Mucosa of stomach (tissue), 1 donor: ENCODE measurements at regions not wholly inside any gene's neighbourhood (a gene's known extent, or its start where the extent isn't known, plus 50 kb on each side); places are given as distances from the start of the nearest gene placed in this dataset.
"Not testable (repeated sequence)": the region's sequence is repeated elsewhere in the genome, so short reads cannot be mapped to it uniquely, and the experiment has no call there.

Source experiments
- H3K27me3 ChIP-seq: one replicate; pipeline ENCODE4 v1.7.0; 2013; ENCODE audit warnings: mild to moderate bottlenecking, low read length; ENCODE audit not compliant: control insufficient read depth, insufficient read depth
- H3K36me3 ChIP-seq: one replicate; pipeline ENCODE4 v1.7.0; 2013; ENCODE audit warnings: low read length; ENCODE audit not compliant: control insufficient read depth, insufficient read depth
- H3K4me1 ChIP-seq: one replicate; pipeline ENCODE4 v1.7.0; 2013; ENCODE audit warnings: mild to moderate bottlenecking, low read length; ENCODE audit not compliant: control insufficient read depth, insufficient read depth
- H3K4me3 ChIP-seq: one replicate; pipeline ENCODE4 v1.7.0; 2013; ENCODE audit warnings: low read length
- H3K9ac ChIP-seq: one replicate; pipeline ENCODE4 v1.7.0; 2013; ENCODE audit warnings: mild to moderate bottlenecking, low read length, moderate library complexity
- H3K9me3 ChIP-seq: one replicate; pipeline ENCODE4 v1.7.0; 2013; ENCODE audit warnings: mild to moderate bottlenecking, low read length, moderate library complexity; ENCODE audit not compliant: control insufficient read depth
- donor health status: Pancreatic carcinoma.

DNA sequence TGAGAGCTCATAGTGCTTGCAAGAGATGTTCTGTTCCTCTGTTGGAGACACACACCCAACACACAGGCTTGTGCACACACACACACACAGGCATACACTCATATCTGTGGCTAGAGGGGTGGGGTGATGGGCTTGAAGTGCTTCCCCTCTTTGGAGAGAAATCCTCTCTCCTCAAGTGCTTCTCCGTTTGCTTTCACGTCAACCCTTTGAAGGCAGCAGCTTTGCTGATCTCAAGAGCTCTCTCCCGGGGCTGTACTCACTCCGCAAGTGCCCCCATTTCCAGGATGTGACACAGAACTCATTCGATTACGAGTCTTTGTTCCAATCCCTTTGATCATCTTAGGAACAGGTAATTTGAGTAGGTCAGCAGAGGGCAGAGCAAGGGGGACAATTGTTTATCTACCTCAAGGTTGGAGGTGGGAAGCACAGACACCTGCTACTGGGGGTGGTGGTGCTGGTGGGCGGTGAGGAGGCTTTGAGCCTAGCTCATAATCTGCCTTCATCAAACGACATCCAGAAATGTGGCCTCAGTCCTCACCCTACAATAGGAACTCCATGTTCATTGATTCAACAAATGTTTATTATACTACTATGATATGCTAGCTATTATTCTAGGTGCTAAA, 529.8 kb upstream of the CADM1 start:
- Histone ChIP-seq H3K9me3 (no peaks in the 10 kb centered on the region), H3K4me3 (no peak overlapping the region), H3K4me1 (no peaks in the 10 kb centered on the region), H3K36me3 (no peaks in the 10 kb centered on the region), H3K27me3 (no peaks in the 10 kb centered on the region), H3K9ac (no peak overlapping the region)

DNA sequence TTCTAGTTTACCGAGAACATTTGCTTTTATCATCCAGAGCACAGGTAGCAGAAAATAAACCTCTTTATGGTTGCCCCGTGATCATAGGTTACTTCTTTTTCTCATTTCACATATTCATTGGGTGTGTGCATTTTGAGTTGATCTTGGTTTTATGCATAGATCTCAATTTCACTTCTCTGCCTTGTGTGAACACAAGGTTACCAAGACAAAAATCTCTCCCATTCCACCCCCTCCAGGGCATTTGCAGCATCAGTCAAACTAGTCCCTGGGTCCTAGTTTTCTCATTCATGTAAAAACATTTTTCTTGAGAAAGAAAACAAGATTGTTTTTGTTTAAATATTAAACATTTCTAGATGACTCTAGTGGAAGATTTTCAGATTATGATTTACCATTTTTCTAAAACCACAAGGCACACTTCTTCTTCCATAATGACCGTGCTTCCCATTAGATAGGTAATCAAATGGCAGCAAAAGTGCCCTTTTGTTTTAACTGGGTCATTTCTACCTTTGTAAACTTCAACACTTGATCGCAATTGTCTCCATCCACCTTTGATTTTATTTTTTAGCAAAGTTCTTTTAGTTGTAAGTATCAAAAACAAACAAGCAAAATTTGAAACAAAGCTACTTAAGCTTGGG, 526.6 kb upstream of the CADM1 start:
- H3K36me3 ChIP-seq = no peaks in the 10 kb centered on the region
- no peak overlapping the region for H3K9ac ChIP-seq
- H3K27me3 ChIP-seq = no peaks in the 10 kb centered on the region
- no peak overlapping the region for H3K4me3 ChIP-seq
- H3K9me3 ChIP-seq = no peaks in the 10 kb centered on the region
- H3K4me1 ChIP-seq = no peaks in the 10 kb centered on the region

DNA sequence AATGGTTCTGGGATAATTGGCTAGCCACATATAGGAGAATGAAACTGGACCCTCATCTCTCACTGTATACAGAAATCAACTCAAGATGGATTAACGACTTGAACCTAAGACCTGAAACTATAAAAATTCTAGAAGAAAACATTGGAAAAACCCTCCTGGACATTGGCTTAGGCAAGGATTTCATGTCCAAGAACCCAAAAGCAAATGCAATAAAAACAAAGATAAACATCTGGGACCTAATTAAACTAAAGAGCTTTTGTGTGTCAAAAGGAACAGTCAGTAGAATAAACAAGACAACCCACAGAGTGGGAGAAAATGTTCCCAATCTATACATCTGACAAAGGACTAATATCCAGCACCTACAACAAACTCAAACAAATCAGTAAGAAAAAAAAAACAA, 524.3 kb upstream of the CADM1 start:
- H3K9me3 ChIP-seq, H3K4me3 ChIP-seq, H3K9ac ChIP-seq, H3K36me3 ChIP-seq, H3K4me1 ChIP-seq, H3K27me3 ChIP-seq: not testable (repeated sequence)

DNA sequence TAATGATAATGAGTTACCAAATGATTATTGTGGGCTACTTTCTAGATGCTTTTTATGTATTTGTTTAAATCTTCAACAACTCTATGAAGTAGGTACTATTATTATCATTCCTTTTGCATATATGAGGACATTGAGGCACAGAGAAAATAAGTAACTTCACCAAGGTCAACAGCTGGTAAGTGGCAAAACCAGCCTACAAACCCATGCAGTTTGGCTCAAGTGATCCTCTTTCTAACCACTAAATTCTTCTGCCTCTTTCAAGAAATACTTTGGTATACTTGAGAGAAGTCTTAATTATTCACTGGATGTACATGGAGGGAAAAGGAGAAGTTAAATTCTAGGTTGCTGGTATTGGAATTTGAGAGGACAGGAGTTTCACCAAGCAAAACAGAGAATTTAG, 495.2 kb upstream of the CADM1 start:
- H3K4me1 ChIP-seq = no peaks in the 10 kb centered on the region
- no peaks in the 10 kb centered on the region for H3K27me3 ChIP-seq
- H3K4me3 ChIP-seq = no peak overlapping the region
- H3K9me3 ChIP-seq = no peaks in the 10 kb centered on the region
- no peak overlapping the region for H3K9ac ChIP-seq
- H3K36me3 ChIP-seq = no peaks in the 10 kb centered on the region

DNA sequence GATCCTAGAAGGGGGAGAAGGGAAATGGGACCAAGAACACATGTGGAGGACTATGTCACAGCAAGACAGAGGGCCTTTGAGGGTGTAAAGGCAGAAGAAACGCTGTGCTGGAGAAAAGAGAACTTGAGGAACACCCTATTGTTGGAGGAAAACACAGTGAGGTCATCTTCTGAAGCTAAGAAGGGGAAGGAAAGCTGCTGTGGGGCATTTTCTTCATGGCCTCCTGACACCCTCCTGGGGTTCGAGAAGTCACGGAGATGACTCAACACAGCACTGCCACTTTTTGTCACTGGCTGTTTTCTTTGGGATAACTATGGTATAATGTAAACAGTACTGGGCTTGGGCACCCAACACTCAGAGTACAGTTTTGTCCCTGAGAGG, 492.6 kb upstream of the CADM1 start:
- Histone ChIP-seq H3K36me3 (no peaks in the 10 kb centered on the region), H3K4me1 (no peaks in the 10 kb centered on the region), H3K4me3 (no peak overlapping the region), H3K9me3 (no peaks in the 10 kb centered on the region), H3K9ac (no peak overlapping the region), H3K27me3 (no peaks in the 10 kb centered on the region)

DNA sequence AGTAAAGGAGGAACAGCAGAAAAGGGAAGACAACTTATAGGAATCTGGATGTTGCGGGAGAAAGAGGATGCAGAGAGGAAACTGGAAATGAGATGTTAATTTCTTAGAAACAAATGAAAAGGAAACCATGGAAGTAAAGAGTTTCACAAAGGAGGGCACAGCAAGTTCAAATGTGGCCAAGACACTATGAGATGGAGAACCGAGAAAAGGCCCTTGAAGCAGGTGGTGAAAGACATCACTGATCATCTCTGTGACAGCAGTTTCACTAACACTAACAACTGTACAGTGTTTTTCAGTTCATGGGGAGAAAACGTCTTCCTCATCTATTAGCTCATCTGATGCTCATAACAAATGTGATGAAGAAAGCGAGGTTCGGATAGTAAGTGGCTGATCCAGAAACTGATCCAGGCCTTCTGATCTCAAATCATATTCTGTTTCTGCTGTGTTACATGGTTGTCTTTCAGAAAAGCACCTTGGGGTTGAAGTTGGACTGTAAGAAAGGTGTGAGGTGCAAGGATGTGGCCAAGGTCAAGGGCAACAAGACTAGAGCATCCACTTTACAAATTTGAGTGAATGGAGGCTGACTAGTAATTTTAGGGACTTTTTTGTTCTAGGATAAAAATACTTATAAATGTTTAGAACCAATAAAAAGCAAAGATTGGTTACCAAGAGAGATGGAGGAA, 492.1 kb upstream of the CADM1 start:
- H3K4me3 ChIP-seq = no peak overlapping the region
- H3K4me1 ChIP-seq = no peaks in the 10 kb centered on the region
- H3K9me3 ChIP-seq = no peaks in the 10 kb centered on the region
- H3K36me3 ChIP-seq = no peaks in the 10 kb centered on the region
- H3K27me3 ChIP-seq = no peaks in the 10 kb centered on the region
- H3K9ac ChIP-seq = no peak overlapping the region

DNA sequence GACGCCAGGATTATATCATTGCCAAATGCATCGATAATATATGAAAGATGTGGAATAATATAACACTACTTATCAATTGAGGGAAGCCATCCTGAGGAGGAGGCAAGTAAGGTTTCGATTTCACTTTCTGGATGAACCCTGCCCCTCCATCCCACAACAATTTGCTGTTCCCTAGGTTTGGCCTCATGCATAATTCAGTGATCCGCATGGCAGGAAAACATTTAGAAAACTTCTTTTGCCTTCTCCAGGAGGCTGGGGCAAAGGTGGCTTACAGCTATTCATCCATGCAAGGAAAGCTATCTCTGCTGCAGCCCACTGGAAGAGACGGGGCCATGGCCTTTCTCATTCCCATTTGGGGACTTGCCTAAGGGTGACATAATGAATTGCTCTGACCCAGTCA, 489.4 kb upstream of the CADM1 start:
- no peaks in the 10 kb centered on the region for H3K27me3 ChIP-seq
- no peaks in the 10 kb centered on the region for H3K36me3 ChIP-seq
- no peak overlapping the region for H3K9ac ChIP-seq
- no peaks in the 10 kb centered on the region for H3K9me3 ChIP-seq
- no peak overlapping the region for H3K4me3 ChIP-seq
- H3K4me1 ChIP-seq = no peaks in the 10 kb centered on the region

GRCh38 chr11:115990004-115990447, 485.8 kb upstream of the CADM1 start:
- Histone ChIP-seq H3K4me3 (no peak overlapping the region), H3K9ac (no peak overlapping the region), H3K27me3 (no peaks in the 10 kb centered on the region), H3K36me3 (no peaks in the 10 kb centered on the region), H3K4me1 (no peaks in the 10 kb centered on the region), H3K9me3 (no peaks in the 10 kb centered on the region)

- H3K27me3 ChIP-seq = no peaks in the 10 kb centered on the region
- no peak overlapping the region for H3K9ac ChIP-seq
- H3K9me3 ChIP-seq = no peaks in the 10 kb centered on the region
- no peaks in the 10 kb centered on the region for H3K4me1 ChIP-seq
- H3K36me3 ChIP-seq = no peaks in the 10 kb centered on the region
- H3K4me3 ChIP-seq = no peak overlapping the region
These were observed 481.7 kb upstream of the CADM1 start for GRCh38 chr11:115985896-115986295.

GRCh38 chr11:115984228-115984627, 480.0 kb upstream of the CADM1 start:
- Histone ChIP-seq H3K36me3 (no peaks in the 10 kb centered on the region), H3K9ac (no peak overlapping the region), H3K27me3 (no peaks in the 10 kb centered on the region), H3K9me3 (no peaks in the 10 kb centered on the region), H3K4me3 (no peak overlapping the region), H3K4me1 (no peaks in the 10 kb centered on the region)

DNA sequence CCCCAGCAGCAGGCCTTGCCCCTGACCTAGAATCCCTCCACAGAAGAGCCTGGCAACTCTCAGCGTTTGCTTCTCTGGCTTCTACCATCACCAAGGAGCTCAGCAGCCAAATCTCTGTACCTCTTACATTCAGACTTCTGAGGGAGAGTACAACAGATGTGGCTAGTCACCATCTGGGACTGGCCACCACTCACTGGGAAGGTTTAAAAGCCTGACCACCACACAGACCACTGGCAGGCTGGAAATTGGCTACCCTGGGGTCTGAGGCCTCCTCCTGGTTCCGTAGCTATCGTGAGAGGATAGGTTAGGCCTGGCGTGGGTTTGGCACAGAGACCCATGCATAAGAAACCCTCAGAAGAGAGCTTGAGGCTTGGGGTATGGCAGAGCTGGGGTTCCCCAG, 478.5 kb upstream of the CADM1 start:
- Histone ChIP-seq H3K36me3 (no peaks in the 10 kb centered on the region), H3K9me3 (no peaks in the 10 kb centered on the region), H3K9ac (no peak overlapping the region), H3K4me3 (no peak overlapping the region), H3K27me3 (no peaks in the 10 kb centered on the region), H3K4me1 (no peaks in the 10 kb centered on the region)

DNA sequence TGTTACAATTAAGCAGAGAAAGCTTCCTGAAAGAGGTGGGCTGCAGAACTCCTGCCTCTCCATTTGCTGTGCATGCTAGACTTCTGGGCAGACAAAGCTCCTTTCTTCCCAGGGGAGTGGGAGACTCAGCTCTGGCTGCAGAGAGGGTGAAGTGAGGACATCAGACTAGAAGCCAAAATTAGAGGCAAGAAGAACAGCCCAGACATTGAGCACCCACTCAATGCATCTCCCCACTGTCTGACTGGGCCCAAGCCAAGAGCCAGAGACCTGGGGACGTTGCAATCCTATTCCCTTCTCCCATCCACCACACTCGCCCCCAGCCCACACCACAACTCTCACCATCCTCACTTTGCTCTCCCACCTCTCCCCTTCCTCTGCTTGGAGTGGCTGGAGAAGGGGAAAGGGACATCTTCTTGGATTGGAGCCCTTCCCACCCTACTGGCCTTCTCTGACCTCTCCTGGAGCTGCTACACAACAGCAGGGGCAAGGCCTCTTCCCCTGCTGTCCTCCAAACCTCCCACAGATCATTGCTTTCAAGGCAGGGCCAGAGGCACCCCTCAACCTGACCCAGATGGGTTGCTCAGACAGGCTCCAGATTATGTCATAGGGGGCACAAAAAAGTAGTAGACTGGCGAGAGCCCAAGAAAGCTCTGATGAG, 477.7 kb upstream of the CADM1 start:
- Histone ChIP-seq H3K27me3 (no peaks in the 10 kb centered on the region), H3K9me3 (no peaks in the 10 kb centered on the region), H3K36me3 (no peaks in the 10 kb centered on the region), H3K9ac (no peak overlapping the region), H3K4me1 (no peaks in the 10 kb centered on the region), H3K4me3 (no peak overlapping the region)
